ENCODE measurements at regions not wholly inside any gene's neighbourhood (a gene's known extent, or its start where the extent isn't known, plus 50 kb on each side); places are given as distances from the start of the nearest gene placed in this dataset.

DNA sequence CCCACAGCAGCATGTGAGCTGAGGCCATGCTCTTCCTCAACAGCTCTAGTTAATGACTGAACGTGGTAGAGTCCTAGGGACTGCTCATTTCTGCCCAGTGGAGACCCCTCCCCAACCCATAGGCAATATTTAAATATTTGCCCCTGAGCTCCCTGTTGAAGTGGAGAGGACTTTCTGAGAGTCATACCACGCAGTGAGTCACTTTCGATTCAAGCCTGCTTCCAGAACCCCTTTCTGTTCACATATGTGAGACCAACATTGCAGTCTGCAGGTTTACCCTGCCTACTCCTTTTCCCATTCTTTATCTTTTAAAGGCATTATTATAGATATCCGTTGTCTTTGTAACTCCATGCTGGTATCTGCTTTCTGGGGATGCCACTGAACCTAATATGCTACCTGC is 946.3 kb downstream of the JRKL start:
- no peak for DNase-seq

GRCh38 chr11:97345032-97345431 is 955.2 kb downstream of the JRKL start:
- DNase-seq: no peak

DNA sequence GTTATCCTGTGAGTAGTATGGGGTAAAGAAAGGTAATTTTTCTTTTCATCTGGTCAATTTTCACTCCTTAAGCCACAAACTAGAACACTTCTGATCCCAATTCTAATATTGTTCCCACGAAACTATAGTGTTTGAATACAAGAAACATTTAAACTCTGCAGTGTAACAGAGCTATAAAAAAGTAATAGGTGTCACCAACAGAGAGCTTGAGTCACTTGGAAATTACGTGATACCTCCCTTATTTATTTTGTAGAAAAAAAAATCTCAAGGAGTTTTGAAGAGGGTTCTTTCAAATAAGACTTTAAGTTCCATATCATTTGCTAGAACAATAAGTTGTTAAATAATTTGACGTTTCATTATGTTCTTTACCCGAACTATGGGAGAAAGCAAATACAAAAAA is 959.4 kb downstream of the JRKL start:
- DNase-seq: no peak

- DNase-seq: no peak
Measured at GRCh38 chr11:97351939-97352338, 962.1 kb downstream of the JRKL start.

GRCh38 chr11:97354026-97354425 is 964.2 kb downstream of the JRKL start:
- no peak for DNase-seq

- DNase-seq: no peak
Measured at GRCh38 chr11:97354576-97354975, 964.8 kb downstream of the JRKL start.

DNA sequence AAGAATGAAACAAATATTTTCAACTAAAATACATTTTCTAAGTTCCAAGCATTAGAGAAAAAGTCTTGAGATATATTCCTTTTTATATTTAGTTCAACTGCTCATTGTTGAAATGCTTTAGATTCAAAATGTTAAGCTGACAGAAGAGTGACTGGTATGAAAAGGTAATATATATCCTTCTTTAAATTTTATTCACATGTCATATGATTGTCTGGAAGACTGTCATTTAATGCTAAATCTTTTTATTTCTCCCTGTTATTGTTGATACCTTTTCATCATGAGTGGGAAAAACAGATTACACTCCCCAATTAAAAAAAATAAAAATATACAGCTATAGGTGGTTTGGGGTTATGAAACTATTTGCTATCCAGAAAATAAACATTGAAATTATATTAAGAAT is 965.4 kb downstream of the JRKL start:
- DNase-seq: no peak

DNA sequence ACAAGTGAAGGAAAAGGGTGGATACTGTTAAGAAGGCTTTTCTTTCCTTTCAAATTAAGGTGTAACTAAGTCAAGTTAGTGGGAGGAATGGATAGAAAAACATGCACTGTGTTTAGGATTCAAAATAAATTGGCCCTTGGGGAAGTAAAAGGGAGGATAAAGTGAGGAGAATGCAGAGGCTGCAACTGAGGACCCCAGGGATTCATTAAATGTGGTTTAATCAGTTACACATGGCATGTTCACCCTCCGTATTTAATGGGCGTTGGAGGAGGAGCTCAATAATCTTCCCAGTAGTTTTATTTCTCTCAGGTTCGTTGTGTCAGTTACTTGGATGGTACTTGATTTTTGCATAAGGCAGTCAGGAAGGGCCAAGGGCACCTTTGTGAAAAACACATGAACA is 966.3 kb downstream of the JRKL start:
- no peak for DNase-seq

GRCh38 chr11:97359016-97359415 is 969.2 kb downstream of the JRKL start:
- no peak for DNase-seq

DNA sequence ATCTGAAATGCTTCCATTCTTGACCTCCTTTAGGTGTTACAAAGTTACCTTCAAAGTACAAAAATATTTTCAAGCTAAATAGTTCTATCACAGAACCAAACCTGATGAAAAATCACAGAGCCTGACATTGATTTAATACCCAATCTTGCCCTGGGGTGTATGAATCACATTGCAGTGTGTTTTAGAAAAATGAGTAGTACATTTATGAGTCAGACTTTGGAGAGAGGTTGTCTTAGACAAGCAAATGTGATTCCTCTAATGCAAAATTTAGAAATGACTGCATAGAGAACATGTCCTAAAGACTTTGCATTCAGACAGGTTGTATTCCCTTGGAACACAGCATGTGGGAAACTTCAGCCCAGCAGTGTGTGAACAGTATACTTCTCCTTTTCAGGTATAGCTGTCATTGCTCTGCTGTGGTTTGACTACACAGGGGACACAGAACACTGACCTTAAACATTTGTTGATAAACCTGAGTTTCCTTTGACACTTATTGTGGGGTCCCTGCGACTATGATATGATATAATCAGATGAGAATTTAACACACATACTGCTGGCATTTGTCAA is 972.1 kb downstream of the JRKL start:
- no peak for DNase-seq

DNA sequence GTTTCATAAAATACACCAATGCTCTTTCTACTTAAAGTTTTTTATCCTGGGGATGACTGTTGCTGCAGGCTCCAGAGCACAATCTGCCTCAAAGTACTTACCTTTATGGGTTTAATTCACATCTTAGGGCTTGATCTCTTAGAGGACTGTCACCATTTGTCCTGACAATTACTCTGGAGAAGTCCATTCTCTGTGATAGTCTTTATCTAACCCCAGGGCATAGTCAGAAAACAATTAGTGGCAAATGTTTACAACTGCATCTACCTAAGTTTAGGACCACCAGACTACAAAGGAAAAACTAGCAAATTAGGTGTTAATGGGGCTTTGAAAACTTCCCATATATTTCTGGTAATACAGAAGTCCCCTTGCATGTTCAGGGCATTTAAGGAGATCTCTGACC is 973.5 kb downstream of the JRKL start:
- no peak for DNase-seq

DNA sequence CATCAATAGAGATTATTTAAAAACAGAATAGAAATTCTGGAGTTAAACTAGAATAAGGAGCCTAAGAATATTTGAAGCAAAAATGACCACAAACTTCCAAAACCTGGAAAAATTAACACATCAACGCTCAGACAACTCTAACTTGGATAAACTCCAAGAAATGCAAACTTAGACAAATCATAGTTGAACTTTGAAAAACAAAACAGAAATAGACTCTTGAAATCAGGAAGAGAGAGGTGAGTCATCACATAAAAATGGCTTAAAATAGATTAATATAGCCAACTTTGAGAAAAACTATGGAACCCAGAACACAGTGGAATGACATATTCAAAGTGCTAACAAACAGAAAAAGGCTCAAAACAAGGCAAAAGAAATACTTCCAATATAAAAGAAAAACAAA is 974.2 kb downstream of the JRKL start:
- DNase-seq: no peak

GRCh38 chr11:97367406-97368083 is 977.7 kb downstream of the JRKL start:
- DNase-seq: no peak

DNA sequence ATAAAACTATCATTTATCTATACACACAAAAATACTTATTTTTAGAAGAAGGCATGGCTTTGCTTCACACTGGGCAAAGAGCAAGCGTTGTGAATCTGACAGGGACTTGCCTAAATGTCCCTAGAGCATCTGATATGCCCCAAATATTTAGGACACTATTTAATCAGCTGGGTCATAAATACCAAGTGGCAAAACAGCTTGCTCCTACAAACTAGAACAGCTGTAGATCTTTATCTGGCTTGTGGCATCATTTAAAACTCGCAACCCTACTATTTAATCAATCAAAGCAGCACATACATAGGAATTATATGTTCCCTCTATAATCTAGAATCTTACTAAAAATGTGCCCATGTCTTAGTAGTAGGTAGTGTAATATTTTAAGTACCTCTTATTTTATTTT is 999.5 kb downstream of the JRKL start:
- DNase-seq: no peak

- no peak for DNase-seq
Measured at GRCh38 chr11:97398246-97398645, 1008.4 kb downstream of the JRKL start.

GRCh38 chr11:97409141-97409540 is 1019.3 kb downstream of the JRKL start:
- no peak for DNase-seq

DNA sequence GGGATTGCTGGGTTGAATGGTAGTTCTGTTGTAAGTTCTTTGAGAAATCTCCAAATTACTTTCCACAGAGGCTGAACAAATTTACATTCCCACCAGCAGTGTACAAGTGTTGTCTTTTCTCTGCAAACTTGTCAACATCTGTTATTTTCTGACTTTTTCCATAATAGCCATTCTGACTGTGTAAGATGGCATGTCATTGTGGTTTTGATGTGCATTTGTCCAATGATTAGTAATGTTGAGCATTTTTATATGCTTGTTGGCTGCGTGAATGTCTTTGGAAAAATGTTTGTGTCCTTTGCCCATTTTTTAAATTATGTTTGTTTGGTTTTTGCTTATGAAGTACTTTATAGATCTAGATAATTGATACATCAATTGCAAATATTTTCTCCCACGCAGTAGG is 1025.0 kb downstream of the JRKL start:
- no peak for DNase-seq

GRCh38 chr11:97419729-97420128 is 1029.9 kb downstream of the JRKL start:
- no peak for DNase-seq

GRCh38 chr11:97428247-97428790 is 1038.5 kb downstream of the JRKL start:
- no peak for DNase-seq

DNA sequence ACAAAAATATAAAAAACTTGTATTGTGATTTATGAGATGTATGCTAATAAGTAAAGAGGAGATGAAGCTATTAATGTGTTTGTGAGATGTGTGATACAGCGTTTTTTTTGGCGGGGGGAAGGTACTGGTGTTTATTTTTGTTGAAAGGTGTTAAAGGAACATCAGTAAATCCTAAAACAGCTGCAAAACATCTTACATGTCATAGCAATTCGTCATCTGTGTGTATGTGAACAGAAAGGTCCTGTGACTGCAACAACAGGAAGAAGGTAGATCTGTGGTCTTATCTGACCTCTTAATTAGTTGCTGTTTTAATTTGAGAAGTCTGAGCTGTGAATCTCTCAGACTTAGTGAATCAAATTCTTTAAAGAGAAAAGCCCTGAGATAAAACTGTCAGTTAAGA is 1041.1 kb downstream of the JRKL start:
- no peak for DNase-seq

GRCh38 chr11:97432926-97433325 is 1043.1 kb downstream of the JRKL start:
- no peak for DNase-seq

DNA sequence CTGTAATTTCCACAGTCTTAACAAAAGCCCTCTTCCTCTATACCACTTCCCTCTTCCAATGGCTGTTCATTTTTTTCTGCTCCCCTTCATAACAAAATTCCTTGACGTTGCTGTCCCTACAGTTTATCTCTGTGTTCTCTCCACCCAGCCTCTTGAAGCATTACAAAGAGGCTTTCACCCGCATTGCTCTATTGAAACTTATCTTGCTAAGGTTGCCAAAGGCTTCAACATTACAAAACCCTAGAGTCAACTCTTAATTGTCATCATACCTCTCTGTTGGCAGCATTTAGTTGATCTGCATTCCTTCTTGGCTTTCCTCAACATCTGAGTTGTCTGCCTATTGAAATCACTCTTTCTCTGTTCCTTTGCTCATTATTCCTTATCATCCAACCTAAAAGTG is 1055.7 kb downstream of the JRKL start:
- no peak for DNase-seq

- no peak for DNase-seq
Measured at GRCh38 chr11:97451441-97451840, 1061.6 kb downstream of the JRKL start.

DNA sequence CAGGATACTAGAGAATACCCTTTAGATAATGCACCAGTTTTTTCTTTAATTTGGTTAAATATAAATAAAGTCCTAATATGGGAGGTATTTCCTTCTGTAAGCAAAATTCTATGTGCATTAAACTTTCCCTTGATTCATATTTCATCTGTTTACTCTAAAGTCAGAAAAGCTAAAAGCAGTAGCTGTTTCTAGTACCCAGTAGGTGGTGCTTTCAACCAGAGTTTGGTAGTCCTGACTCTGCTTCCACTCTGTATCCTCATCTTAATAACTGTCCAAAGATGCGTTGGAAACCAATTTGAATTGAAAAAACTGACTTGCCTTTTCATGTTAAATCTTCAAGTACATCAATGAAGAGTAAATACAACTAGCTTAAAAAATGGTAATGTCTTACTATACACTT is 1065.2 kb downstream of the JRKL start:
- DNase-seq: no peak

GRCh38 chr11:97460091-97460490 is 1070.3 kb downstream of the JRKL start:
- DNase-seq: no peak

Measured in CD4-positive, alpha-beta T cell treated with Interleukin-4 for 1 hour (primary cell).